ENCODE measurements at regions not wholly inside any gene's neighbourhood (a gene's known extent, or its start where the extent isn't known, plus 50 kb on each side); places are given as distances from the start of the nearest gene placed in this dataset.
"Not testable (repeated sequence)": the region's sequence is repeated elsewhere in the genome, so short reads cannot be mapped to it uniquely, and the experiment has no call there.

- Histone ChIP-seq H3K4me1 (ENCODE audit: control insufficient read depth, insufficient read depth, low read length) (no peaks in the 10 kb centered on the region), H3K4me3 (ENCODE audit: low read depth, low read length) (no peak overlapping the region), H3K36me3 (ENCODE audit: control insufficient read depth, insufficient read depth, low read length) (no peaks in the 10 kb centered on the region), H3K27ac (ENCODE audit: low read depth, low read length) (no peak overlapping the region), H3K9ac (ENCODE audit: low read depth, low read length) (no peak overlapping the region), H3K9me3 (ENCODE audit: control insufficient read depth, insufficient read depth, low read length) (no peaks in the 10 kb centered on the region), H3K27me3 (ENCODE audit: control insufficient read depth, insufficient read depth, low read length) (no peaks in the 10 kb centered on the region)
Measured at GRCh38 chr2:185255566-185255965, 483.0 kb upstream of the FSIP2 start.

DNA sequence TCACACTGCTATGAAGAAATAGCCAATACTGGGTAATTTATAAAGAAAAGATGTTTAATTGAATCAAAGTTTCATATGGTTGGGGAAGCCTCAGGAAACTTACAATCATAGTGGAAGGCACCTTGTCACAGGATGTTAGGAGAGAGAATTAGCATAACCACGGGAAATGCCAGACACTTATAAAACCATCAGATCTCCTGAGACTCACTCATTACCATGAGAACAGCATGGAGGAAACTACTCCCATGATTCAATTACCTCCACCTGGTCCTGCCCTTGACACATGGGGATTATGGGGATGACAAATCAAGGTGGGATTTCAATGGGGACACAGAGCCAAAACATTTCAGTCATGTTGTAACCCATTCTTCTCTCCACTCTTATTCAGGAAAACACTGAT lies 472.9 kb upstream of the FSIP2 start:
- H3K27me3 ChIP-seq (ENCODE audit: control insufficient read depth, insufficient read depth, low read length) = no peaks in the 10 kb centered on the region
- peaks cover 8% of the 10 kb centered on the region; the same call in 1 of the 2 replicates for H3K4me1 ChIP-seq (ENCODE audit: control insufficient read depth, insufficient read depth, low read length)
- H3K27ac ChIP-seq (ENCODE audit: low read depth, low read length) = peak overlapping the region; percentile 40
- H3K9me3 ChIP-seq (ENCODE audit: control insufficient read depth, insufficient read depth, low read length) = peaks cover 6% of the 10 kb centered on the region; the same call in 1 of the 2 replicates
- no peak overlapping the region for H3K4me3 ChIP-seq (ENCODE audit: low read depth, low read length)
- H3K9ac ChIP-seq (ENCODE audit: low read depth, low read length) = no peak overlapping the region
- H3K36me3 ChIP-seq (ENCODE audit: control insufficient read depth, insufficient read depth, low read length) = no peaks in the 10 kb centered on the region

DNA sequence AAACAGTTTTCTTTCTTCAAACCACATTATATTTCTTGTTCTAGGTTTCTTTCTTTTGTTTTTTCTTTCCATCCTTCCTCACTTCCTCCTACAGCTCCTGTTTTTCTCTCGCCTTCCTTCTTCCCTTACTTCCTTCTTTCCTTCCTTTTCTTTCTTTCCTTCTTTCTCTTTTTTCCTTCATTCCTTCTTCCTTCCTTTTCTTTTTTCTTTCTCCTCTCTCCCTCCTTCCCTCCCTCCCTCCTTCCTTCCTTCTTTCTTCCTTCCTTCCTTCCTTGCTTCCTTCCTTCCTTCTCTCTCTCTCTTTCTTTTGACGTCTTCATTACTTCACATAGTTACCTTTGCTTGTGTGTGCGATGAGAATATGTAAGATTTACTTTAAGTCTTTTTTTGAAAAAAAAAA lies 470.0 kb upstream of the FSIP2 start:
- Histone ChIP-seq H3K9me3 (ENCODE audit: control insufficient read depth, insufficient read depth, low read length) (peaks cover 6% of the 10 kb centered on the region; the same call in 1 of the 2 replicates), H3K4me1 (ENCODE audit: control insufficient read depth, insufficient read depth, low read length) (peaks cover 8% of the 10 kb centered on the region; the same call in 1 of the 2 replicates), H3K36me3 (ENCODE audit: control insufficient read depth, insufficient read depth, low read length) (no peaks in the 10 kb centered on the region), H3K27ac (ENCODE audit: low read depth, low read length) (no peak overlapping the region), H3K9ac (ENCODE audit: low read depth, low read length) (no peak overlapping the region), H3K4me3 (ENCODE audit: low read depth, low read length) (no peak overlapping the region), H3K27me3 (ENCODE audit: control insufficient read depth, insufficient read depth, low read length) (no peaks in the 10 kb centered on the region)

GRCh38 chr2:185274718-185275484 lies 463.7 kb upstream of the FSIP2 start:
- Histone ChIP-seq H3K27me3 (ENCODE audit: control insufficient read depth, insufficient read depth, low read length) (no peaks in the 10 kb centered on the region), H3K27ac (ENCODE audit: low read depth, low read length) (no peak overlapping the region), H3K36me3 (ENCODE audit: control insufficient read depth, insufficient read depth, low read length) (no peaks in the 10 kb centered on the region), H3K9me3 (ENCODE audit: control insufficient read depth, insufficient read depth, low read length) (no peaks in the 10 kb centered on the region), H3K4me1 (ENCODE audit: control insufficient read depth, insufficient read depth, low read length) (0 out of 2 replicates have a peak, but pooled peaks cover 5% of the 10 kb centered on the region), H3K4me3 (ENCODE audit: low read depth, low read length) (no peak overlapping the region), H3K9ac (ENCODE audit: low read depth, low read length) (no peak overlapping the region)

DNA sequence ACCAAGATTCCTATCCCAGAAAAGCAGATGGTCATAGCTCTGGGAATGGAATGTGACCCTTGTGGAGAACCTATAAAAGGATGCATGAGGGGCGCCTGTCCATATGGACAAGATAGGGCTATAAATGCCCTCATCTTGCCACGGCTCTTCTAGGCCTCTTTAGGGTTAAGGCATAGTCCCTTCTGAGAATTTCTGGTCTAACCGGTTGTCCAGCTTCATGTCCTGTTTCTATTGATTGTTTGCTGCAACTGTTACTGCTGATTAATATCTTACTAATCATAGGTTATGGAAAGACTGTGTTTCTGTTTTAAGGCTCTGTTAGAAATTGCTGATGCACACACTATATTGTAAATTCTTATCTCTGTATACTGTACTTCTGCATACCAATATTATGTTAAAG lies 462.6 kb upstream of the FSIP2 start:
- not testable (repeated sequence) for H3K36me3 ChIP-seq (ENCODE audit: control insufficient read depth, insufficient read depth, low read length); H3K9me3 ChIP-seq (ENCODE audit: control insufficient read depth, insufficient read depth, low read length); H3K4me1 ChIP-seq (ENCODE audit: control insufficient read depth, insufficient read depth, low read length); H3K9ac ChIP-seq (ENCODE audit: low read depth, low read length); H3K27ac ChIP-seq (ENCODE audit: low read depth, low read length); H3K27me3 ChIP-seq (ENCODE audit: control insufficient read depth, insufficient read depth, low read length); H3K4me3 ChIP-seq (ENCODE audit: low read depth, low read length)

GRCh38 chr2:185278761-185279160 lies 459.8 kb upstream of the FSIP2 start:
- 0 out of 2 replicates have a peak, but pooled peaks cover 5% of the 10 kb centered on the region for H3K4me1 ChIP-seq (ENCODE audit: control insufficient read depth, insufficient read depth, low read length)
- no peak overlapping the region for H3K9ac ChIP-seq (ENCODE audit: low read depth, low read length)
- H3K36me3 ChIP-seq (ENCODE audit: control insufficient read depth, insufficient read depth, low read length) = no peaks in the 10 kb centered on the region
- no peaks in the 10 kb centered on the region for H3K27me3 ChIP-seq (ENCODE audit: control insufficient read depth, insufficient read depth, low read length)
- no peaks in the 10 kb centered on the region for H3K9me3 ChIP-seq (ENCODE audit: control insufficient read depth, insufficient read depth, low read length)
- H3K27ac ChIP-seq (ENCODE audit: low read depth, low read length) = no peak overlapping the region
- no peak overlapping the region for H3K4me3 ChIP-seq (ENCODE audit: low read depth, low read length)

- Histone ChIP-seq H3K36me3 (ENCODE audit: control insufficient read depth, insufficient read depth, low read length) (no peaks in the 10 kb centered on the region), H3K4me3 (ENCODE audit: low read depth, low read length) (no peak overlapping the region), H3K9ac (ENCODE audit: low read depth, low read length) (no peak overlapping the region), H3K9me3 (ENCODE audit: control insufficient read depth, insufficient read depth, low read length) (no peaks in the 10 kb centered on the region), H3K27me3 (ENCODE audit: control insufficient read depth, insufficient read depth, low read length) (no peaks in the 10 kb centered on the region), H3K27ac (ENCODE audit: low read depth, low read length) (no peak overlapping the region), H3K4me1 (ENCODE audit: control insufficient read depth, insufficient read depth, low read length) (0 out of 2 replicates have a peak, but pooled peaks cover under 1% of the 10 kb centered on the region)
Measured at GRCh38 chr2:185279999-185280398, 458.6 kb upstream of the FSIP2 start.

DNA sequence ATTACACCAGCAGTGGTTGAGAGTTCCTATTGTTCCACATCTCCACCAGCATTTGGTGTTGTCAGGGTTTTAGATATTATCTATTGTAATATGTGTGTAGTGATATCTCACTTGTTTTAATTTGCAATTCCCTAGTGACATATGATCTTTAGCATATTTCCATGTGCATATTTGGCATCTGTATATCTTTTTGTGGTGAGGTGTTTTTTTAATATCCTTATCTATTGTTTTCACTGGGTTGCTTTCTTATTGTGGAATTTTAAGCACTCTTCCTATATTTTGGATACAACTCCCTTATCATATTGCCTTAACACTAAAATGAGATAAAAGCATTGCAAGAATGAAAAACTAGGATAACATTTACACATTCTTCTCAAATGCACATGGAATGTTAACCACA lies 453.9 kb upstream of the FSIP2 start:
- Histone ChIP-seq H3K9ac (ENCODE audit: low read depth, low read length) (no peak overlapping the region), H3K36me3 (ENCODE audit: control insufficient read depth, insufficient read depth, low read length) (no peaks in the 10 kb centered on the region), H3K27ac (ENCODE audit: low read depth, low read length) (no peak overlapping the region), H3K4me1 (ENCODE audit: control insufficient read depth, insufficient read depth, low read length) (peaks cover 2% of the 10 kb centered on the region; the same call in 1 of the 2 replicates), H3K27me3 (ENCODE audit: control insufficient read depth, insufficient read depth, low read length) (no peaks in the 10 kb centered on the region), H3K9me3 (ENCODE audit: control insufficient read depth, insufficient read depth, low read length) (no peaks in the 10 kb centered on the region), H3K4me3 (ENCODE audit: low read depth, low read length) (no peak overlapping the region)

DNA sequence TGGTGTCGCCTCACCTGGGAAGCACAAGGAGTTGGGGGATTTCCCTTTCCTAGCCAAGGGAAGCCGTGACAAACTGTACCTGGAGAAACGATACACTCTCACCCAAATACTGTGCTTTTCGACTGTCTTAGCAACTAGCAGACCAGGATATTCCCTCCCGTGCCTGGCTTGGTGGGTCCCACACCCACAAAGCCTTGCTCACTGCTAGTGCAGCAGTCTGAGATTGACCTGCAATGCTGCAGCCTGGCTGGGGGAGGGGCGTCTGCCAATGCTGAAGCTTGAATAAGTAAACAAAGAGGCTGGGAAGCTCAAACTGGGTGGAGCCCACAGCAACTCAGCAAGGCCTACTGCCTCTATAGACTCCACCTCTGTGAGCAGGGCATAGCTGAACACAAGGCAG lies 448.6 kb upstream of the FSIP2 start:
- H3K9me3 ChIP-seq (ENCODE audit: control insufficient read depth, insufficient read depth, low read length); H3K27ac ChIP-seq (ENCODE audit: low read depth, low read length); H3K27me3 ChIP-seq (ENCODE audit: control insufficient read depth, insufficient read depth, low read length); H3K36me3 ChIP-seq (ENCODE audit: control insufficient read depth, insufficient read depth, low read length); H3K4me3 ChIP-seq (ENCODE audit: low read depth, low read length); H3K9ac ChIP-seq (ENCODE audit: low read depth, low read length); H3K4me1 ChIP-seq (ENCODE audit: control insufficient read depth, insufficient read depth, low read length): not testable (repeated sequence)

- peaks cover 10% of the 10 kb centered on the region; the same call in 1 of the 2 replicates for H3K4me1 ChIP-seq (ENCODE audit: control insufficient read depth, insufficient read depth, low read length)
- no peak overlapping the region for H3K4me3 ChIP-seq (ENCODE audit: low read depth, low read length)
- H3K36me3 ChIP-seq (ENCODE audit: control insufficient read depth, insufficient read depth, low read length) = no peaks in the 10 kb centered on the region
- no peaks in the 10 kb centered on the region for H3K9me3 ChIP-seq (ENCODE audit: control insufficient read depth, insufficient read depth, low read length)
- no peak overlapping the region for H3K27ac ChIP-seq (ENCODE audit: low read depth, low read length)
- H3K9ac ChIP-seq (ENCODE audit: low read depth, low read length) = no peak overlapping the region
- H3K27me3 ChIP-seq (ENCODE audit: control insufficient read depth, insufficient read depth, low read length) = no peaks in the 10 kb centered on the region
Measured at GRCh38 chr2:185291035-185291647, 447.5 kb upstream of the FSIP2 start.

- Histone ChIP-seq H3K9me3 (ENCODE audit: control insufficient read depth, insufficient read depth, low read length) (no peaks in the 10 kb centered on the region), H3K27me3 (ENCODE audit: control insufficient read depth, insufficient read depth, low read length) (no peaks in the 10 kb centered on the region), H3K4me1 (ENCODE audit: control insufficient read depth, insufficient read depth, low read length) (no peaks in the 10 kb centered on the region), H3K36me3 (ENCODE audit: control insufficient read depth, insufficient read depth, low read length) (no peaks in the 10 kb centered on the region), H3K4me3 (ENCODE audit: low read depth, low read length) (no peak overlapping the region), H3K9ac (ENCODE audit: low read depth, low read length) (no peak overlapping the region), H3K27ac (ENCODE audit: low read depth, low read length) (no peak overlapping the region)
Measured at GRCh38 chr2:185299867-185300266, 438.7 kb upstream of the FSIP2 start.
